HCT116 (cell line): ENCODE measurements at regions not wholly inside any gene's neighbourhood (a gene's known extent, or its start where the extent isn't known, plus 50 kb on each side); places are given as distances from the start of the nearest gene placed in this dataset.

Source experiments
- ATAC-seq: fragments of 200-7000 bp; cut with Tn5 transposase; 2 replicates; pipeline ENCODE4 v1.9.1; 2020; ENCODE audit warnings: mild to moderate bottlenecking, moderate library complexity
- BruUV-seq: library from RNA; stranded (reverse); fragments of 400-500 nt; replicated peaks from 2 replicates; lab custom pipeline; 2021; lab: Mats Ljungman, UMichigan
- CTCF ChIA-PET: fragments of 300-600 bp; sonication (Branson Sonifier 250); formaldehyde crosslinking; loops from one replicate; lab custom pipeline; 2021; ENCODE audit warnings: antibody characterized with exemption; lab: Charles Lee
- POLR2A ChIA-PET: fragments of 300-600, 350-600 bp; sonication (Branson Sonifier 250); formaldehyde crosslinking; loops from one replicate; lab custom pipeline; 2021; ENCODE audit warnings: antibody characterized with exemption; lab: Charles Lee
- RAD21 ChIA-PET, 2 experiments: fragments of 300-600 bp; sonication (Branson Sonifier 250); formaldehyde crosslinking; loops; one replicate each; lab custom pipeline; 2023; ENCODE audit warnings: low total read pairs in 2 of 2; ENCODE audit not compliant: uncharacterized antibody in 2 of 2, unreplicated experiment in 2 of 2, low non-redundant PET in 1 of 2; lab: Charles Lee
- DNase-seq: peaks from one replicate; pipeline ENCODE4 v3.0.0-alpha.2; 2010; ENCODE audit warnings: low read depth, low spot score
- H2AFZ ChIP-seq: fragments of 200-600 bp; shearing (Covaris generic), sonication (generic); 2 replicates; pipeline ENCODE4 v1.6.1; 2017; ENCODE audit warnings: low read depth, mixed run types, mixed read lengths, antibody characterized with exemption, low read length; ENCODE audit not compliant: poor library complexity, severe bottlenecking
- H3K27ac ChIP-seq: 2 replicates; pipeline ENCODE4 v1.5.1; 2012; ENCODE audit warnings: low read depth, low read length
- H3K27me3 ChIP-seq: fragments of 200-600 bp; sonication (generic); 2 replicates; pipeline ENCODE4 v1.6.1; 2016; ENCODE audit warnings: mixed run types, low read length, mixed read lengths; ENCODE audit not compliant: insufficient read depth
- H3K36me3 ChIP-seq, 2 experiments: fragments of 200-500 bp in 1 of 2; fragments of 200-600 bp in 1 of 2; sonication (Bioruptor generic) in 1 of 2; sonication (generic) in 1 of 2; 2 replicates each; pipeline versions ENCODE4 v1.5.1 to v1.6.1; 2014 to 2016; ENCODE audit warnings: low read length in 2 of 2, inconsistent platforms in 1 of 2, mixed read lengths in 1 of 2, mixed run types in 1 of 2; ENCODE audit not compliant: insufficient read depth in 2 of 2, control insufficient read depth in 1 of 2
- H3K4me1 ChIP-seq, 2 experiments: fragments of 200-600 bp in 1 of 2; sonication (generic) in 1 of 2; 2 replicates each; pipeline versions ENCODE4 v1.5.1 to v1.6.1; 2012 to 2017; ENCODE audit warnings: low read length in 2 of 2, inconsistent platforms in 1 of 2, mild to moderate bottlenecking in 1 of 2, mixed read lengths in 1 of 2, mixed run types in 1 of 2, moderate library complexity in 1 of 2; ENCODE audit not compliant: insufficient read depth in 2 of 2, control insufficient read depth in 1 of 2
- H3K4me2 ChIP-seq: fragments of 200-600 bp; sonication (generic); 2 replicates; pipeline ENCODE4 v1.6.1; 2017; ENCODE audit warnings: mixed run types, low read length, mixed read lengths
- H3K4me3 ChIP-seq, 2 experiments: fragments of 200-600 bp in 1 of 2; sonication (generic) in 1 of 2; replicated peaks in 1 of 2; 2 replicates each; pipeline ENCODE4 v1.5.1; 2011 to 2016; ENCODE audit warnings: low read length in 2 of 2, control low read depth in 1 of 2, low read depth in 1 of 2, mild to moderate bottlenecking in 1 of 2, mixed read lengths in 1 of 2, mixed run types in 1 of 2
- H3K79me2 ChIP-seq: fragments of 200-600 bp; sonication (generic); 2 replicates; pipeline ENCODE4 v1.6.1; 2017; ENCODE audit warnings: mild to moderate bottlenecking, mixed run types, low read length, moderate library complexity, mixed read lengths; ENCODE audit not compliant: insufficient read depth
- H3K9ac ChIP-seq: fragments of 200-600 bp; sonication (generic); 2 replicates; pipeline ENCODE4 v1.6.1; 2016; ENCODE audit warnings: low read length, mixed read lengths
- H3K9me2 ChIP-seq: fragments of 200-600 bp; sonication (generic), shearing (Covaris generic); 2 replicates; pipeline ENCODE4 v1.6.1; 2017; ENCODE audit warnings: mixed run types, mild to moderate bottlenecking, moderate library complexity; ENCODE audit not compliant: insufficient read depth
- H3K9me3 ChIP-seq, 2 experiments: fragments of 200-500 bp in 1 of 2; fragments of 200-600 bp in 1 of 2; sonication (Bioruptor generic) in 1 of 2; sonication (generic) in 1 of 2; 2 replicates each; pipeline ENCODE4 v1.6.1; 2014 to 2017; ENCODE audit warnings: low read length in 2 of 2, mixed read lengths in 2 of 2, inconsistent platforms in 1 of 2, low read depth in 1 of 2, mild to moderate bottlenecking in 1 of 2, mixed run types in 1 of 2, moderate library complexity in 1 of 2; ENCODE audit not compliant: control insufficient read depth in 1 of 2, insufficient read depth in 1 of 2
- H4K20me1 ChIP-seq: fragments of 200-600 bp; sonication (generic), shearing (Covaris generic); 2 replicates; pipeline ENCODE4 v1.6.1; 2017; ENCODE audit warnings: mixed run types, mild to moderate bottlenecking, moderate library complexity; ENCODE audit not compliant: insufficient read depth
- CBX3 ChIP-seq: IDR thresholded peaks from 2 replicates; pipeline ENCODE4 v1.6.1; 2012; ENCODE audit warnings: low read depth
- CEBPB ChIP-seq: IDR thresholded peaks from 2 replicates; pipeline ENCODE4 v1.6.1; 2012; ENCODE audit warnings: low read depth
- ELF1 ChIP-seq: IDR thresholded peaks from 2 replicates; pipeline ENCODE4 v1.6.1; 2012; ENCODE audit warnings: low read depth, borderline replicate concordance
- EZH2phosphoT487 ChIP-seq: fragments of 200-600 bp; IDR thresholded peaks from 2 replicates; pipeline ENCODE4 v1.6.1; 2018; ENCODE audit warnings: antibody characterized with exemption, borderline replicate concordance
- FOSL1 ChIP-seq: IDR thresholded peaks from 2 replicates; pipeline ENCODE4 v1.6.1; 2012; ENCODE audit warnings: low read depth
- REST ChIP-seq: IDR thresholded peaks from 2 replicates; pipeline ENCODE4 v1.6.1; 2012; ENCODE audit warnings: low read depth
- SP1 ChIP-seq: IDR thresholded peaks from 2 replicates; pipeline ENCODE4 v1.6.1; 2012; ENCODE audit warnings: low read depth
- SRF ChIP-seq: IDR thresholded peaks from 2 replicates; pipeline ENCODE4 v1.6.1; 2012; ENCODE audit warnings: low read depth
- TCF7L2 ChIP-seq: IDR thresholded peaks from 2 replicates; pipeline ENCODE4 v1.7.0; 2011; ENCODE audit warnings: borderline replicate concordance, inconsistent platforms; ENCODE audit not compliant: insufficient read depth, insufficient read length; ENCODE audit errors: extremely low read depth
- intact Hi-C: fragments of 100-400 bp; cut with micrococcal nuclease; formaldehyde crosslinking; loops from 2 replicates; pipeline ENCODE4 v1.10.0; 2022
- TF ChIP-seq, protein P1 (sequence below): IDR thresholded peaks from 2 replicates; pipeline ENCODE4 v1.6.1; 2012

- no peaks in the 10 kb centered on the region for H3K9me3 ChIP-seq
- ChIA-PET CTCF (no interaction called here), POLR2A (no interaction called here), RAD21 (no interaction called here)
- H3K36me3 ChIP-seq: no peaks in the 10 kb centered on the region
- H3K27me3 ChIP-seq: no peaks in the 10 kb centered on the region
- no TSS peak for BruUV-seq
- H3K4me1 ChIP-seq: no peaks in the 10 kb centered on the region; a peak in 1 of 4 replicates
- H3K4me2 ChIP-seq: no peak overlapping the region
- H3K4me3 ChIP-seq: no peak overlapping the region
- no peak overlapping the region for H3K9ac ChIP-seq
- no peaks in the 10 kb centered on the region for H3K9me2 ChIP-seq
- no peak overlapping the region for H2AFZ ChIP-seq
- no peak overlapping the region for H3K27ac ChIP-seq
- intact Hi-C loops: no loop called here
- H4K20me1 ChIP-seq: no peaks in the 10 kb centered on the region
- no peak for ATAC-seq
- DNase-seq: no peak
- no peaks in the 10 kb centered on the region for H3K79me2 ChIP-seq
- TF ChIP-seq, protein P1, sequence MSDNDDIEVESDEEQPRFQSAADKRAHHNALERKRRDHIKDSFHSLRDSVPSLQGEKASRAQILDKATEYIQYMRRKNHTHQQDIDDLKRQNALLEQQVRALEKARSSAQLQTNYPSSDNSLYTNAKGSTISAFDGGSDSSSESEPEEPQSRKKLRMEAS: no peak
- no peak for TF ChIP-seq SP1
- no peak for TF ChIP-seq SRF
- TF ChIP-seq CEBPB: no peak
- no peak for TF ChIP-seq CBX3
- no peak for TF ChIP-seq REST
- no peak for TF ChIP-seq FOSL1
- no peak for TF ChIP-seq TCF7L2
- no peak for TF ChIP-seq ELF1
- TF ChIP-seq EZH2phosphoT487: no peak
Observed at GRCh38 chr7:20559883-20560282, 55.6 kb upstream of the ABCB5 start.
